ENCODE measurements at regions not wholly inside any gene's neighbourhood (a gene's known extent, or its start where the extent isn't known, plus 50 kb on each side); places are given as distances from the start of the nearest gene placed in this dataset.

DNA sequence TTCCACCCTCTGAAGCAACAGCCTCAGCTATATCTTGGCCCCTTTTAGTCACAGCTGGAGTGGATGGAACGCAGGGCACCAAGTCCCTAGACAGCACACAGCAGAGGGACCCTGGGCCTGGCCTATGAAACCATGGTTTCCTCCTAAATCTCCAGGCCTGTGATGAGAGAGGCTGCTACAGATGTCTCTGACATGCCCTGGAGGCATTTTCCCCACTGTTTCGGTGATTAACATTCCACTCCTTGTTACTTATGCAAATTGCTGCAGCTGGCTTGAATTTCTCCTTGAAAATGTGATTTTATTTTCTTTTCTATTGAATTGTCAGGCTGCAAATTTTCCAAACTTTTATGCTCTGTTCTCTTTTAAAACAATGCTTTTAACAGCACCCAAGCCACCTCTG is 384.8 kb downstream of the PRR16 start:
- intact Hi-C loops (cut with DNase I; ENCODE audit: low total_unique reads) = no loop called here
- no peaks in the 10 kb centered on the region for H3K9me3 ChIP-seq
- no peaks in the 10 kb centered on the region for H3K4me1 ChIP-seq
- 69 to 88% methylated on average over 1 to 2 of the region's 2 CpGs for WGBS, 2 donors
- no peaks in the 10 kb centered on the region for H3K27me3 ChIP-seq
- DNase-seq = no peak
- no peak overlapping the region for H3K27ac ChIP-seq
- TF ChIP-seq POLR2A (IDR thresholded peaks at IDR 0.05) (no peak), CTCF (IDR thresholded peaks at IDR 0.05) (no peak)
- H3K4me3 ChIP-seq = no peak overlapping the region
- no peaks in the 10 kb centered on the region for H3K36me3 ChIP-seq (ENCODE audit: low read depth, missing control alignments)

DNA sequence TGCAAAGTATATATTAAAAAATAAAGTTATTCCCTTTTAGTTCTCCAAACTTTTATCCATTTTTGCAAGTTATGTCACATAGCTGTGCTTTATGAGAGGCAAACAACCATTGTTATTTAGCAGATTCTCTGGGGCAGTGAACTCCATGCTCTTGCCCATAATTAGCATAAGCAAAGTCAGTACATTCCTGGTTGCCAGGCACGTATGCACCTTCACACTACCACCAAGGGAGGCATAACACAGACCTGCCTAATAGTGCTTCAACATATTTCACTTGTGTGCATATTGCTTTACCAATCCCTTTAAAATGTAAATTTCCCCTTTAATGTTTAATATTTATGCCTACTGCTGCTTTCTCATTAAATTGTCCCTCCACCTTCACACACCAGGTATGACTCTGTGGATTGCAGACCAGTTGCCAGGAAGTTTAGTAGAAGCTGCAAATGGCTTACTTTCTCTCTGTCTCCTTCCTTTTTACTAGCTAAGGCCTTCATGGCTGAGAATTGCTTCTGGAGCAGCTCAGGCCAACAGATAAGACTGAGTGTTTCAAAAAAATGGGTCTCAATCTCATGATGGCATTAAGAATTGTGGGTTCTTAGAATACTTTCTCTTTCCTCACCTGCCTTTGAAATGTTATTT is 388.2 kb downstream of the PRR16 start:
- Histone ChIP-seq H3K9me3 (no peaks in the 10 kb centered on the region), H3K4me3 (no peak overlapping the region), H3K27me3 (no peaks in the 10 kb centered on the region), H3K36me3 (ENCODE audit: low read depth, missing control alignments) (no peaks in the 10 kb centered on the region), H3K27ac (no peak overlapping the region), H3K4me1 (no peaks in the 10 kb centered on the region)
- no peak for DNase-seq
- intact Hi-C loops (cut with DNase I; ENCODE audit: low total_unique reads) = no loop called here
- WGBS, 2 donors = 47 to 60% methylated on average over 1 of the region's 1 CpG
- no peak for TF ChIP-seq POLR2A (IDR thresholded peaks at IDR 0.05)
- no peak for TF ChIP-seq CTCF (IDR thresholded peaks at IDR 0.05)

- Histone ChIP-seq H3K9me3 (no peaks in the 10 kb centered on the region), H3K36me3 (ENCODE audit: low read depth, missing control alignments) (no peaks in the 10 kb centered on the region), H3K4me1 (peaks cover 4% of the 10 kb centered on the region), H3K4me3 (no peak overlapping the region), H3K27me3 (no peaks in the 10 kb centered on the region), H3K27ac (no peak overlapping the region)
- DNase-seq = no peak
- no peak for TF ChIP-seq CTCF (IDR thresholded peaks at IDR 0.05)
- 89 to 94% methylated on average over 7 of the region's 7 CpGs for WGBS, 2 donors
- intact Hi-C loops (cut with DNase I; ENCODE audit: low total_unique reads) = no loop called here
Measured at GRCh38 chr5:120866997-120867396, 402.9 kb downstream of the PRR16 start.

- no peak for DNase-seq
- H3K27ac ChIP-seq = no peak overlapping the region
- H3K4me1 ChIP-seq = no peaks in the 10 kb centered on the region
- H3K36me3 ChIP-seq (ENCODE audit: low read depth, missing control alignments) = no peaks in the 10 kb centered on the region
- TF ChIP-seq CTCF (IDR thresholded peaks at IDR 0.05) (no peak), POLR2A (IDR thresholded peaks at IDR 0.05) (no peak)
- H3K27me3 ChIP-seq = no peaks in the 10 kb centered on the region
- H3K4me3 ChIP-seq = no peak overlapping the region
- H3K9me3 ChIP-seq = no peaks in the 10 kb centered on the region
- intact Hi-C loops (cut with DNase I; ENCODE audit: low total_unique reads) = no loop called here
- WGBS, 2 donors = 68 to 90% methylated on average over 1 of the region's 1 CpG
Measured at GRCh38 chr5:120869831-120870230, 405.7 kb downstream of the PRR16 start.

- Histone ChIP-seq H3K36me3 (ENCODE audit: low read depth, missing control alignments) (no peaks in the 10 kb centered on the region), H3K9me3 (no peaks in the 10 kb centered on the region), H3K27ac (no peak overlapping the region), H3K4me3 (no peak overlapping the region), H3K27me3 (no peaks in the 10 kb centered on the region), H3K4me1 (no peaks in the 10 kb centered on the region)
- intact Hi-C loops (cut with DNase I; ENCODE audit: low total_unique reads) = no loop called here
- WGBS, 2 donors = 92% methylated on average over 2 of the region's 2 CpGs
- no peak for DNase-seq
- no peak for TF ChIP-seq POLR2A (IDR thresholded peaks at IDR 0.05)
- TF ChIP-seq CTCF (IDR thresholded peaks at IDR 0.05) = no peak
Measured at GRCh38 chr5:120872297-120872696, 408.2 kb downstream of the PRR16 start.

All from testis (tissue), 2 donors.